Calu3 (cell line): ENCODE measurements at regions not wholly inside any gene's neighbourhood (a gene's known extent, or its start where the extent isn't known, plus 50 kb on each side); places are given as distances from the start of the nearest gene placed in this dataset.

ENCODE experiments used
- BruUV-seq: library from RNA; stranded (reverse); fragments of 400-500 nt; replicated peaks from 2 replicates; lab custom pipeline; 2021; lab: Mats Ljungman, UMichigan
- CTCF ChIA-PET: fragments of 300-600 bp; sonication (Branson Sonifier 250); formaldehyde crosslinking; loops from one replicate; lab custom pipeline; 2022; ENCODE audit warnings: antibody characterized with exemption; lab: Charles Lee
- DNase-seq: peaks from one replicate; pipeline ENCODE4 v3.0.0; 2022
- H3K27ac Mint-ChIP-seq: one replicate; pipeline ENCODE4 v1.8.0; 2022; ENCODE audit warnings: mixed read lengths; ENCODE audit not compliant: unreplicated experiment
- H3K27me3 Mint-ChIP-seq: one replicate; pipeline ENCODE4 v1.8.0; 2022; ENCODE audit warnings: mixed read lengths; ENCODE audit not compliant: unreplicated experiment
- H3K36me3 Mint-ChIP-seq: one replicate; pipeline ENCODE4 v1.8.0; 2022; ENCODE audit warnings: mild to moderate bottlenecking, moderate library complexity, mixed read lengths; ENCODE audit not compliant: insufficient read depth, unreplicated experiment
- H3K4me1 Mint-ChIP-seq: one replicate; pipeline ENCODE4 v1.8.0; 2022; ENCODE audit warnings: mild to moderate bottlenecking, low read depth, mixed read lengths; ENCODE audit not compliant: unreplicated experiment
- H3K4me3 Mint-ChIP-seq: one replicate; pipeline ENCODE4 v1.8.0; 2022; ENCODE audit warnings: mild to moderate bottlenecking, low read depth, moderate library complexity, mixed read lengths; ENCODE audit not compliant: unreplicated experiment
- H3K9me3 Mint-ChIP-seq: one replicate; pipeline ENCODE4 v1.8.0; 2022; ENCODE audit warnings: low read depth, mixed read lengths; ENCODE audit not compliant: unreplicated experiment
- intact Hi-C: fragments of 100-400 bp; cut with micrococcal nuclease; formaldehyde crosslinking; loops from one replicate; pipeline ENCODE4 v1.10.0; 2022; ENCODE audit not compliant: unreplicated experiment
- TF ChIP-seq, protein P1 (sequence below): fragments of 200-600 bp; IDR thresholded peaks from one replicate; pipeline ENCODE4 v1.8.0; 2022; ENCODE audit warnings: antibody characterized with exemption; ENCODE audit not compliant: unreplicated experiment

DNA sequence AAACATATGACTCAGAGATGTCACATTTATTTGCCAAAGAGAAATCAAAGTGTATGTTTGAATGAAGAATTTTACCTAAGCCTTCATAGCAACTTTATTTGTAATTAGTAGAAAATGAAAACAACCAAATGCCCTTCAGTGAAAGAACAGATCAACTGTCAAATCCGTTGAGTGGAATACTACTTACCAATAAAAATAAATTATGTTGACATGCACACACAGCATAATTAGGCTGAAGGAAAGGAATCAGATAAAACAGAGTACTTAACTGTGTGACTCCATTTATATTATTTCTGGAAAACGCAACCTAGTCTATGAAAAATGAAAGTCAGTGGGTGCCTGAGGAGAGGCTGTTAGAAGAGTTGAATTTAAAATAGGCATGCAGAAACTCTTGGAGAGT is 1034.6 kb upstream of the PCDH9 start:
- no peak for DNase-seq
- H3K27ac Mint-ChIP-seq, result no peak overlapping the region
- CTCF ChIA-PET, result no interaction called here
- no peak overlapping the region for H3K4me3 Mint-ChIP-seq
- no peaks in the 10 kb centered on the region for H3K27me3 Mint-ChIP-seq
- no peaks in the 10 kb centered on the region for H3K4me1 Mint-ChIP-seq
- no peaks in the 10 kb centered on the region for H3K36me3 Mint-ChIP-seq
- BruUV-seq, result no TSS peak
- intact Hi-C loops, result no loop called here
- TF ChIP-seq, protein P1, sequence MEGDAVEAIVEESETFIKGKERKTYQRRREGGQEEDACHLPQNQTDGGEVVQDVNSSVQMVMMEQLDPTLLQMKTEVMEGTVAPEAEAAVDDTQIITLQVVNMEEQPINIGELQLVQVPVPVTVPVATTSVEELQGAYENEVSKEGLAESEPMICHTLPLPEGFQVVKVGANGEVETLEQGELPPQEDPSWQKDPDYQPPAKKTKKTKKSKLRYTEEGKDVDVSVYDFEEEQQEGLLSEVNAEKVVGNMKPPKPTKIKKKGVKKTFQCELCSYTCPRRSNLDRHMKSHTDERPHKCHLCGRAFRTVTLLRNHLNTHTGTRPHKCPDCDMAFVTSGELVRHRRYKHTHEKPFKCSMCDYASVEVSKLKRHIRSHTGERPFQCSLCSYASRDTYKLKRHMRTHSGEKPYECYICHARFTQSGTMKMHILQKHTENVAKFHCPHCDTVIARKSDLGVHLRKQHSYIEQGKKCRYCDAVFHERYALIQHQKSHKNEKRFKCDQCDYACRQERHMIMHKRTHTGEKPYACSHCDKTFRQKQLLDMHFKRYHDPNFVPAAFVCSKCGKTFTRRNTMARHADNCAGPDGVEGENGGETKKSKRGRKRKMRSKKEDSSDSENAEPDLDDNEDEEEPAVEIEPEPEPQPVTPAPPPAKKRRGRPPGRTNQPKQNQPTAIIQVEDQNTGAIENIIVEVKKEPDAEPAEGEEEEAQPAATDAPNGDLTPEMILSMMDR, result no peak
- H3K9me3 Mint-ChIP-seq, result no peaks in the 10 kb centered on the region

DNA sequence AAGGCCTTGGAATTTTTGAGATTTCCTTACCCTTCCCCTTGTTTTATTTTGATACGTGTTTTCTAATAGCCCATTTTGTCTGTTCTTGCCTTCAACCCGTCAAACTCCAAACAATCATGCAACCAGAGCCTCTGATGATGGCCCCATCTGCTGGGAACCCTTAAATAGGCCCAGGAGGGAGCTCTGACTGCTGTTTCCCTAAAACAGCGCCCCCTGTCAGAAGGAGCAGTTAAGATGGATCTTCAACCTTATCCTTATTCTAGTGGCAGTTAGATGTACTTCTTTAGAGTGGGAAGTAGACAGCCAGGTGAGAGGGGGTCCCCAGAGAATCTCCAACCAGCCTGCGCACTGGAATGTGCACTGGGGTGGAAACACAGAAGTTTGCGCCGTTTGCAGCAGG is 1031.0 kb upstream of the PCDH9 start:
- Mint-ChIP-seq H3K4me1 (no peaks in the 10 kb centered on the region), H3K4me3 (no peak overlapping the region), H3K27ac (no peak overlapping the region), H3K9me3 (no peaks in the 10 kb centered on the region), H3K27me3 (no peaks in the 10 kb centered on the region), H3K36me3 (no peaks in the 10 kb centered on the region)
- TF ChIP-seq, protein P1, result no peak
- DNase-seq, result no peak
- BruUV-seq, result no TSS peak
- CTCF ChIA-PET, result no interaction called here
- intact Hi-C loops, result no loop called here

DNA sequence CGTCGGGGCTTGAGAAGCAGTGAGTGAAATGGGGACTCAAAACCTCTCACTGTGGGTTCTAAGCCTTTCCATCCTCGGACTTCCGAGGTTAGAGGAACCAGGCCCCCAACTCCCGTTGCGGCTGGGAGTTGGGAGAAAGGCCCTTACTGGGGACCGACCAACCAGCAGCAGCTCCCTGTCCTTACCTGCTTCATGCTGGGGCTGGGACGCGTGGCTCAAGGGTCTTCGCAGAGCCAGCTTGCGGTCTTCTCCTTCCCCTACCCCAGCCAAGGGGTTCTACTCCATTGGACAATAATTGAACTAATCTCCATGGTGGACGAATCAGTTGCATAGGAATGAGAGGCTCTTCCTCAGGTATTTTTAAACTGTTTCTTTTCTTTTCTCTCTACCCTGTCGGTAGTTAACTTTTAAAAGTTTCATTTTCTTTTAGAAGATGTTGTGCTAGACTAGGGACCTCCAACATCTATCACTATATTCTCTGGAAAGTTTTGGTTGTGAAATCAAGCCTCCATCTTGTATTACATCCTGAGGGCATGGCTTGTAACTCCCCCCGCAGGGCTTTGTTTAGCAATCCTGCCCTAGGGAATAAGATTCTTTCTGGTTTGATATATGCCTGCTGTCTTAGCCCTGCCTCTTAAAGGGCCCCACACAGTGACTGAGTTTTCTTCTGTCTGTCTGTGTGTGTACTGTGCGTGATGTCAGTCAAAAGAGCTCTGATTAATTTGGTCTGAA is 1027.1 kb upstream of the PCDH9 start:
- no peak overlapping the region for H3K27ac Mint-ChIP-seq
- no peaks in the 10 kb centered on the region for H3K36me3 Mint-ChIP-seq
- CTCF ChIA-PET, result no interaction called here
- no TSS peak for BruUV-seq
- H3K4me3 Mint-ChIP-seq, result no peak overlapping the region
- intact Hi-C loops, result no loop called here
- H3K9me3 Mint-ChIP-seq, result no peaks in the 10 kb centered on the region
- no peaks in the 10 kb centered on the region for H3K27me3 Mint-ChIP-seq
- TF ChIP-seq, protein P1, result no peak
- no peaks in the 10 kb centered on the region for H3K4me1 Mint-ChIP-seq
- no peak for DNase-seq

DNA sequence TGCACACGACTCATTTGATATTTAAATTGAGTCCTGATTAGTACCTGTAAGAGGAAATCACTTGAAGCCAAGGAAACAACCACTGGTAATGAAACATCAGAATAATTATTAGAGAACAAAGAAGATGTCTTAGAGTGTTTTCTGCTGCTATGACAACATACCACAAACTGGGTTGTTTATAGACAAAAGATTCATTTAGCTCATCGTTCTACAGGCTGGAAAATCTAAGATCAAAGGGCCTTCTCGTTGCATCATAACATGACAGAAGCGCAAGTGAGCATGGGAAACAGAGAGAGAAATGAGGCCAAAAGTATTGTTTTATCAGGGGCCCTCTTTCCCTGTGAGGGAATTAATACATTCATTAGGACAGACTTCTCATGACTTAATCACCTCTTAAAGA is 1024.0 kb upstream of the PCDH9 start:
- Mint-ChIP-seq H3K36me3 (no peaks in the 10 kb centered on the region), H3K4me1 (no peaks in the 10 kb centered on the region), H3K27ac (no peak overlapping the region), H3K27me3 (no peaks in the 10 kb centered on the region), H3K9me3 (no peaks in the 10 kb centered on the region), H3K4me3 (no peak overlapping the region)
- BruUV-seq, result no TSS peak
- CTCF ChIA-PET, result no interaction called here
- intact Hi-C loops, result no loop called here
- TF ChIP-seq, protein P1, result no peak
- DNase-seq, result no peak
